NCI-H2227 treated with DMSO at 0.1 percent for 48 hours (cell line): ENCODE measurements at regions not wholly inside any gene's neighbourhood (a gene's known extent, or its start where the extent isn't known, plus 50 kb on each side); places are given as distances from the start of the nearest gene placed in this dataset.
A peak's percentile ranks its signal among the peaks of the same experiment; 100 is the strongest.

Experiments used
- DNase-seq: peaks from one replicate; lab custom pipeline; 2025; lab: John Stamatoyannopoulos, UW

GRCh38 chr4:31955346-31955745 is 1235.2 kb downstream of the PCDH7 start:
- no peak for DNase-seq

- no peak for DNase-seq
Observed at GRCh38 chr4:31959972-31960371, 1239.8 kb downstream of the PCDH7 start.

GRCh38 chr4:31964685-31965084 is 1244.5 kb downstream of the PCDH7 start:
- DNase-seq: no peak

- no peak for DNase-seq
Observed at GRCh38 chr4:31968842-31969241, 1248.7 kb downstream of the PCDH7 start.

- DNase-seq: no peak
Observed at GRCh38 chr4:31974490-31975002, 1254.4 kb downstream of the PCDH7 start.

GRCh38 chr4:31979988-31980387 is 1259.8 kb downstream of the PCDH7 start:
- DNase-seq: no peak

GRCh38 chr4:31983246-31983645 is 1263.1 kb downstream of the PCDH7 start:
- no peak for DNase-seq

GRCh38 chr4:31983677-31984076 is 1263.5 kb downstream of the PCDH7 start:
- DNase-seq: no peak

GRCh38 chr4:31984872-31985271 is 1264.7 kb downstream of the PCDH7 start:
- no peak for DNase-seq

- peak; percentile 67 for DNase-seq
Observed at GRCh38 chr4:31995943-31996901, 1276.1 kb downstream of the PCDH7 start.

- DNase-seq: no peak
Observed at GRCh38 chr4:31998807-31999206, 1278.6 kb downstream of the PCDH7 start.

GRCh38 chr4:31999848-32000247 is 1279.7 kb downstream of the PCDH7 start:
- no peak for DNase-seq

- DNase-seq: no peak
Observed at GRCh38 chr4:32000846-32001488, 1280.8 kb downstream of the PCDH7 start.

- DNase-seq: no peak
Observed at GRCh38 chr4:32002037-32002747, 1282.0 kb downstream of the PCDH7 start.

GRCh38 chr4:32003548-32003947 is 1283.4 kb downstream of the PCDH7 start:
- DNase-seq: no peak

- DNase-seq: no peak
Observed at GRCh38 chr4:32010221-32010620, 1290.1 kb downstream of the PCDH7 start.

GRCh38 chr4:32022071-32022470 is 1301.9 kb downstream of the PCDH7 start:
- no peak for DNase-seq

GRCh38 chr4:32025851-32026459 is 1305.8 kb downstream of the PCDH7 start:
- DNase-seq: peak; percentile 33

GRCh38 chr4:32030406-32030805 is 1310.2 kb downstream of the PCDH7 start:
- DNase-seq: no peak

GRCh38 chr4:32031026-32031425 is 1310.9 kb downstream of the PCDH7 start:
- no peak for DNase-seq

GRCh38 chr4:32032136-32032672 is 1312.0 kb downstream of the PCDH7 start:
- no peak for DNase-seq

- DNase-seq: no peak
Observed at GRCh38 chr4:32037399-32037798, 1317.2 kb downstream of the PCDH7 start.
